Activated CD4-positive, alpha-beta T cell treated with anti-CD3 and anti-CD28 coated beads for 36 hours (primary cell): ENCODE measurements at regions not wholly inside any gene's neighbourhood (a gene's known extent, or its start where the extent isn't known, plus 50 kb on each side); places are given as distances from the start of the nearest gene placed in this dataset.

Experiments used
- ATAC-seq: fragments of 200-7000 bp; cut with Tn5 transposase; one replicate; pipeline ENCODE4 v1.10.0; 2021; ENCODE audit warnings: mild to moderate bottlenecking, moderate library complexity
- CTCF ChIA-PET: fragments of 350-600 bp; sonication (Branson Sonifier 250); formaldehyde crosslinking; loops from one replicate; lab custom pipeline; 2021; ENCODE audit warnings: antibody characterized with exemption; lab: Charles Lee
- POLR2A ChIA-PET: fragments of 350-600 bp; sonication (Branson Sonifier 250); formaldehyde crosslinking; loops from one replicate; lab custom pipeline; 2021; ENCODE audit warnings: antibody characterized with exemption, inconsistent platforms; lab: Charles Lee
- DNase-seq: peaks from one replicate; pipeline ENCODE4 v3.0.0-alpha.2; 2020
- H3K27ac Mint-ChIP-seq: one replicate; pipeline ENCODE4 v1.8.0; 2021; ENCODE audit warnings: mixed read lengths
- H3K27me3 Mint-ChIP-seq: one replicate; pipeline ENCODE4 v1.8.0; 2021; ENCODE audit warnings: mixed read lengths
- H3K36me3 Mint-ChIP-seq: one replicate; pipeline ENCODE4 v1.8.0; 2021; ENCODE audit warnings: low read depth, mixed read lengths
- H3K4me1 Mint-ChIP-seq: one replicate; pipeline ENCODE4 v1.8.0; 2021; ENCODE audit warnings: mixed read lengths
- H3K4me3 Mint-ChIP-seq: one replicate; pipeline ENCODE4 v1.8.0; 2021; ENCODE audit warnings: mild to moderate bottlenecking, moderate library complexity, mixed read lengths
- H3K9me3 Mint-ChIP-seq: one replicate; pipeline ENCODE4 v1.8.0; 2021; ENCODE audit warnings: low read depth, mixed read lengths
- intact Hi-C, 2 experiments: fragments of 100-400 bp; cut with DNase I in 1 of 2; cut with micrococcal nuclease in 1 of 2; formaldehyde crosslinking; loops; one replicate each; pipeline versions ENCODE4 v1.14.2 to v1.15.1; 2022 to 2024; cut with DNase I, micrococcal nuclease

DNA sequence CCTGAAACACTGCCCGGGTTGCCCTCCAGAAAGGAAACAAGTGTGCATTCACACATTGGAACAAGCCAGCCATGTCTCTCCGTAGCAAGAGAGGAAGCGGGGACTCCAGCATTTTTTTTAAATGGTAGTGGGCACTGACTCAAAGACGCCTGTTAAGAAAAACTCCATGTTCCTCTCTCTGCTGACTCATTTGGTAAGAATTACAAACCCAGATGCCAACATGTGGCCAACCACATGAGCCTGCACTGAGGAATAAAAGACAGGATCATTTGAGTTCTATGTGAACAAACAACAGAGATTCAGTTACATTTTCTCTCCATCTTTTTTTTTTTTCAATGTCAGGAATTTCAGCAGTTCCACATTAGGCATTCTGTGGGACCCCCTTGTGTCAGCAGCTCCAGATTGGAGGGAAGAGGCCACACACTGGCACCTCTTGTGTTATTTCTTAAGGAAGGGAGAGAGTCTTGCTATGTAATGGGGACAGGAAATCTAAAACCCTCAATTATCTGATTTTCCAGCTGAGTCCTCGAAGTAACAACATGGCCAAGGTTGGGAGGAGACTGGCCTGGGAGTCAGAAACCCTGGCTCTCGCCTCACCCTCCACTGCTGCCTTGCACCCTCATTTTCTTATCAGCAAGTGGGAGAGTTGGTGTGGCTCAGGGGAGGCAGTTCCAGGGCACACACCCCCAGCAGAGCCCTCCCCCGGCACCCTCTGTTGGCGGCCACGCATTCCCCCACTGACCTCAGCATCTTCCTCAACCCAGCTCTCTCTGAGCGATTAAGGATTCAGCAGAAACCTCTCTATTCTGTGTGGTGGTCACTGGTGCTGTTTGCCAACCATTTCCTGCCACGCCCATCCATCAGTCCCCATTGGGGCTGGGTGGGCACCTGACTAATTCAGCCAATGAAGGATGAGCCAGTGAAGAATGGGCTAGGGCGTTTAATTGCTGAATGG, 173.0 kb downstream of the FOXL1 start:
- no peak for DNase-seq
- intact Hi-C loops: no loop called here
- H3K4me3 Mint-ChIP-seq: no peak overlapping the region
- peaks cover 4% of the 10 kb centered on the region for H3K27me3 Mint-ChIP-seq
- no peaks in the 10 kb centered on the region for H3K36me3 Mint-ChIP-seq
- no peaks in the 10 kb centered on the region for H3K4me1 Mint-ChIP-seq
- ATAC-seq: no peak
- CTCF ChIA-PET: no interaction called here
- no peaks in the 10 kb centered on the region for H3K9me3 Mint-ChIP-seq
- POLR2A ChIA-PET: no interaction called here
- no peak overlapping the region for H3K27ac Mint-ChIP-seq

GRCh38 chr16:86752582-86753175, 174.3 kb downstream of the FOXL1 start:
- Mint-ChIP-seq H3K27ac (no peak overlapping the region), H3K36me3 (no peaks in the 10 kb centered on the region), H3K9me3 (no peaks in the 10 kb centered on the region), H3K27me3 (peaks cover 8% of the 10 kb centered on the region), H3K4me3 (no peak overlapping the region), H3K4me1 (no peaks in the 10 kb centered on the region)
- DNase-seq: no peak
- intact Hi-C loops: no loop called here
- no peak for ATAC-seq
- ChIA-PET CTCF (no interaction called here), POLR2A (no interaction called here)

DNA sequence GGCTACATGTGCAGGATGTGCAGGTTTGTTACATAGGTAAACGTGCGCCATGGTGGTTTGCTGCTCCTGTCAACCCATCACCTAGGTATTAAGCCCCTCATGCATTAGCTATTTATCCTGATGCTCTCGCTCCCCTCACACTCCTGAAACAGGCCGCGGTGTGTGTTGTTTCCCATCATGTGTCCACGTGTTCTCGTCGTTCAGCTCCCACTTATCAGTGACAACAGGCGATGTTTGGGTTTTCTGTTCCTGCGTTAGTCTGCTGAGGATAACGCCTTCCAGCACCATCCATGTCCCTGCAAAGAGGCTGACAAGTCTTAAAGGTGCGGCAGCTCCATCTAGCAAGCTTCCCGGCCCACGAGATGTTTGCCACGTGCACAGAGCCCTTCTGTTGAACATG, 175.1 kb downstream of the FOXL1 start:
- no peak overlapping the region for H3K27ac Mint-ChIP-seq
- H3K4me3 Mint-ChIP-seq: no peak overlapping the region
- no peaks in the 10 kb centered on the region for H3K9me3 Mint-ChIP-seq
- no peaks in the 10 kb centered on the region for H3K36me3 Mint-ChIP-seq
- DNase-seq: no peak
- intact Hi-C loops: no loop called here
- ChIA-PET POLR2A (no interaction called here), CTCF (no interaction called here)
- H3K4me1 Mint-ChIP-seq: no peaks in the 10 kb centered on the region
- H3K27me3 Mint-ChIP-seq: peaks cover 5% of the 10 kb centered on the region
- ATAC-seq: no peak

DNA sequence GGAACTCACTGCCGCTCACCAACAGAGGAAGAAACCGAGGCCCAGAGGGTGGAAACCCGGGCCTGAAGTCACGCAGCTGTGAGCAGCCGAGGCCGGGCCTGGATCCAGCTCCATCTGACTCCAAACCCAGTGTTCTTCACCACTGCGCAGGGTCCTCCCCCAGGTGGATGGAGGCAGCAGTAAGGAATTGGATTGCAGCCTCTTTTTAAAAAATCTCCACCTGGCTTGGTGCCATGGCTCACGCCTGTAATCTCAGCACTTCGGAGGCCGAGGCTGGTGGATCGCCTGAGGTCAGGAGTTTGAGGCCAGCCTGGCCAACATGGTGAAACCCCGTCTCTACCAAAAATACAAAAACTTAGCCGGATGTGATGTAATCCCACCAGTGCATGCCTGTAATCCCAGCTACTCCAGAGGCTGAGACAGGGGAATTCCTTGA, 177.2 kb downstream of the FOXL1 start:
- H3K27ac Mint-ChIP-seq: no peak overlapping the region
- no peaks in the 10 kb centered on the region for H3K4me1 Mint-ChIP-seq
- ChIA-PET POLR2A (no interaction called here), CTCF (no interaction called here)
- no peaks in the 10 kb centered on the region for H3K36me3 Mint-ChIP-seq
- no peak for ATAC-seq
- H3K4me3 Mint-ChIP-seq: no peak overlapping the region
- intact Hi-C loops: no loop called here
- H3K27me3 Mint-ChIP-seq: peaks cover 19% of the 10 kb centered on the region
- H3K9me3 Mint-ChIP-seq: no peaks in the 10 kb centered on the region
- DNase-seq: no peak

DNA sequence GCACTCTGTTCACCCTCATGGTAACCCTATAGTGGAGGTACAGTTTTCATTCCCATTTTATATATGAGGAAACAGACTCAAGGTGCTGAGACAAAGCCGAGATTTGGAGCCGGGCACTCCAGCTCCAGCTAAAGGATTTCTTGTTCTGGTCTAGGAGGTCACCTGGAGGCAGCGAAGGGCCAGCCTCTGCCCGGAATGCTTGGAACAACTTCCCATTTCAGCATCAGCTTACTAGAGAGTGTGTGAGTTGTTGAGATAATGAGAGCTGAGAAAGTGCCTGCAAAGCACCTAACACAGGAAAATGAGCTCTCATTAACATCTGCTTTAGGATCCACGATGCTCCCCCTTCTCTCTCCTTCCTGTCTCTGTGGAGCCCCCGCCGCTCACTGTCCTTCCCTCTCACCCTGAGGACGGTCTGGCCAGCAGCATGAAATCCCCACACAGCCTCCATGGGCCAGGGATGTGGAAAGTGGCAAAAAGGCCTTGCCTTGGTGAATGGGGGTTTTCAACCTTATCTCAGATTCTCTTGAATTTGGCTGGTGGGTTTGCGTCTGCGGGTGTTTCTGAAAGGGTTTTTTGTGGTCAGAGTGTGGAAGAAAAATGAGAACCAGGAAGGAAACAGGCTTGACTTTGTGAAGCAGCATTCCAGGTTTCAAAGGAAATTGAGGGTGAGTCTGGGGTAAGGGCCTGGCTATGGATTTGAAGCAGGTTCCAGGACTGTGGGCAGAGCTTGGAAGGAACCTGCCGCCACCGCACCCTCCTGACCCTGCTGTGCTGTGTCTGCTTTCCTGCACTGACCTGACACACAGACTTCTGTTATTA, 178.7 kb downstream of the FOXL1 start:
- DNase-seq (no peak), ATAC-seq (no peak)
- intact Hi-C loops: no loop called here
- no peaks in the 10 kb centered on the region for H3K9me3 Mint-ChIP-seq
- no peak overlapping the region for H3K27ac Mint-ChIP-seq
- no peaks in the 10 kb centered on the region for H3K4me1 Mint-ChIP-seq
- H3K27me3 Mint-ChIP-seq: peaks cover 27% of the 10 kb centered on the region
- no peaks in the 10 kb centered on the region for H3K36me3 Mint-ChIP-seq
- ChIA-PET CTCF (no interaction called here), POLR2A (interaction anchor here (0.6 kb wide), 1 partner anchor 65 kb away, joined by 3 read pairs; no protein-coding TSS in a partner anchor)
- H3K4me3 Mint-ChIP-seq: no peak overlapping the region

- Mint-ChIP-seq H3K36me3 (no peaks in the 10 kb centered on the region), H3K27ac (no peak overlapping the region), H3K27me3 (peaks cover 29% of the 10 kb centered on the region), H3K4me3 (no peak overlapping the region), H3K4me1 (no peaks in the 10 kb centered on the region), H3K9me3 (no peaks in the 10 kb centered on the region)
- DNase-seq (no peak), ATAC-seq (no peak)
- ChIA-PET POLR2A (interaction anchor here (0.6 kb wide), 1 partner anchor 66 kb away, joined by 3 read pairs; no protein-coding TSS in a partner anchor), CTCF (no interaction called here)
- intact Hi-C loops: no loop called here
Measured at GRCh38 chr16:86757704-86758040, 179.3 kb downstream of the FOXL1 start.

- CTCF ChIA-PET: interaction anchor here (0.6 kb wide), 1 partner anchor 492 kb away, joined by 3 read pairs; no protein-coding TSS in a partner anchor
- POLR2A ChIA-PET: no interaction called here
- intact Hi-C loops: no loop called here
- H3K4me1 Mint-ChIP-seq: no peaks in the 10 kb centered on the region
- H3K36me3 Mint-ChIP-seq: no peaks in the 10 kb centered on the region
- H3K27me3 Mint-ChIP-seq: peaks cover 30% of the 10 kb centered on the region
- no peak overlapping the region for H3K27ac Mint-ChIP-seq
- no peak overlapping the region for H3K4me3 Mint-ChIP-seq
- DNase-seq (no peak), ATAC-seq (no peak)
- H3K9me3 Mint-ChIP-seq: no peaks in the 10 kb centered on the region
Measured at GRCh38 chr16:86758932-86759331, 180.6 kb downstream of the FOXL1 start.

- CTCF ChIA-PET: interaction anchor here (0.6 to 1.5 kb wide), 3 partner anchors 9 to 673 kb away, joined by 3 to 4 read pairs (median 4); no protein-coding TSS in a partner anchor
- no peak overlapping the region for H3K27ac Mint-ChIP-seq
- H3K9me3 Mint-ChIP-seq: no peaks in the 10 kb centered on the region
- DNase-seq (peak; percentile 63), ATAC-seq (peak; percentile 33)
- H3K4me3 Mint-ChIP-seq: no peak overlapping the region
- H3K36me3 Mint-ChIP-seq: no peaks in the 10 kb centered on the region
- H3K4me1 Mint-ChIP-seq: no peaks in the 10 kb centered on the region
- intact Hi-C loops: loop anchor here in 1 of 2 experiments (1.0 kb wide), 1 partner anchor 198 kb away; no protein-coding TSS in a partner anchor
- POLR2A ChIA-PET: no interaction called here
- peaks cover 32% of the 10 kb centered on the region for H3K27me3 Mint-ChIP-seq
Measured at GRCh38 chr16:86761111-86762031, 183.0 kb downstream of the FOXL1 start.

- DNase-seq: no peak
- Mint-ChIP-seq H3K27ac (no peak overlapping the region), H3K27me3 (peaks cover 31% of the 10 kb centered on the region), H3K4me3 (no peak overlapping the region), H3K4me1 (no peaks in the 10 kb centered on the region), H3K9me3 (no peaks in the 10 kb centered on the region), H3K36me3 (no peaks in the 10 kb centered on the region)
- POLR2A ChIA-PET: no interaction called here
- intact Hi-C loops: no loop called here
- no peak for ATAC-seq
- CTCF ChIA-PET: interaction anchor here (0.6 to 1.5 kb wide), 2 partner anchors 9 to 315 kb away, joined by 3 read pairs; no protein-coding TSS in a partner anchor
Measured at GRCh38 chr16:86762095-86762494, 183.7 kb downstream of the FOXL1 start.

DNA sequence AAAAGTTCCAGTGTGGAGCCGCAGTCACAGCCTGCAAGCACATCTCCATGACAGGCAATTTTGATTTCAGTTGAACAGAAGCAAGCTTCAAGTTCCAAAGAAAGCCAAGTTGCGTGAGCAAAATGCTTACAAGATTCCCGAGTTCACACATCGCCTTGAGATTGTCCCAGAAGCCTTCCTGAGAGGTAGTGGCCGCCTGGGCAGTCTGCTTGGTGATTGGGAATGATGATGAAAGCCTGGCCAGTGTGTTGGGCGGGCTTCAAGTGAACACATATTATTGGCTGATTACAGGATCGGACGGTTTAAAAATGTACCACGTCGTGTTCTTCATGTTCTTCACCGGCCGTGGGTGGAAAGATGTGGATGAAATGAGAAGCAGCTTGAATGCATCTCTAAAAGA, 185.5 kb downstream of the FOXL1 start:
- POLR2A ChIA-PET: no interaction called here
- H3K9me3 Mint-ChIP-seq: no peaks in the 10 kb centered on the region
- DNase-seq: no peak
- H3K27ac Mint-ChIP-seq: no peak overlapping the region
- intact Hi-C loops: no loop called here
- ATAC-seq: no peak
- H3K4me3 Mint-ChIP-seq: no peak overlapping the region
- no peaks in the 10 kb centered on the region for H3K36me3 Mint-ChIP-seq
- peaks cover 31% of the 10 kb centered on the region for H3K27me3 Mint-ChIP-seq
- CTCF ChIA-PET: no interaction called here
- H3K4me1 Mint-ChIP-seq: no peaks in the 10 kb centered on the region
